ENCODE measurements at regions not wholly inside any gene's neighbourhood (a gene's known extent, or its start where the extent isn't known, plus 50 kb on each side); places are given as distances from the start of the nearest gene placed in this dataset.

DNA sequence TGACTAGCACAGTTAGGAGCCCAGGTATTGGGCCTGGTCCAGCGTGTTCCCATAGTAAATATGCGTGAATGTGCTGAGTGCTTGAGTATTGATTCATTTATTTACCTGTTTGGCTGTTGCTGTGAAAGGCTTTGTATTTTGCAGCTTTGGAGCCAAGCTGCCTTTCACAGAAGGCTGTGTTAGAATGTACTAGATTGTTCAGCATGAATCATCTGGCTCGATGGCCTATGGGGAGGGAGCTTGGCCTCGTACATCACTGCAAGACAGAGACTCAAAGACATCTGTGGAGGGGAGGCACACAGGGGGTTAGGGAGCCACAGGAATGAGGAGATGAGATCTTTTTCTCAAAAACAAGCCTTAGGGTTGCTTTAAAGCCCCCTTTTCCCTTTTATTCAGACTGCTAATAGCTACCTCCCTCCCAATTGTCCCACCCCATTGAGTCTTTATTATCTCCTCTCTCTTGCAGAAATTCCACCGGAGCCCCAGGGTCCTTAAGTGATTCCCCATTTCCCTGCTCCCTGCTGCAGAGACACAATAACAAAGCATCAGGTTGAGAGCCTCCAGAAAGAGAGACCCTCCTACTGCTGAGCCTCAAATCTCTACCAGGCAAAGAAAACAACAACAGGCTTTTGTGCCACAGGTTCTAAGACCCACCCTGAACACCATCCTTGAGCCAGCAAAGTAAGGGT lies 307.2 kb downstream of the ABCC12 start:
- no peaks in the 10 kb centered on the region for H3K36me3 ChIP-seq
- no peak for DNase-seq
- TF ChIP-seq POLR2A (IDR thresholded peaks at IDR 0.05) = no peak
- TF ChIP-seq, protein P1, sequence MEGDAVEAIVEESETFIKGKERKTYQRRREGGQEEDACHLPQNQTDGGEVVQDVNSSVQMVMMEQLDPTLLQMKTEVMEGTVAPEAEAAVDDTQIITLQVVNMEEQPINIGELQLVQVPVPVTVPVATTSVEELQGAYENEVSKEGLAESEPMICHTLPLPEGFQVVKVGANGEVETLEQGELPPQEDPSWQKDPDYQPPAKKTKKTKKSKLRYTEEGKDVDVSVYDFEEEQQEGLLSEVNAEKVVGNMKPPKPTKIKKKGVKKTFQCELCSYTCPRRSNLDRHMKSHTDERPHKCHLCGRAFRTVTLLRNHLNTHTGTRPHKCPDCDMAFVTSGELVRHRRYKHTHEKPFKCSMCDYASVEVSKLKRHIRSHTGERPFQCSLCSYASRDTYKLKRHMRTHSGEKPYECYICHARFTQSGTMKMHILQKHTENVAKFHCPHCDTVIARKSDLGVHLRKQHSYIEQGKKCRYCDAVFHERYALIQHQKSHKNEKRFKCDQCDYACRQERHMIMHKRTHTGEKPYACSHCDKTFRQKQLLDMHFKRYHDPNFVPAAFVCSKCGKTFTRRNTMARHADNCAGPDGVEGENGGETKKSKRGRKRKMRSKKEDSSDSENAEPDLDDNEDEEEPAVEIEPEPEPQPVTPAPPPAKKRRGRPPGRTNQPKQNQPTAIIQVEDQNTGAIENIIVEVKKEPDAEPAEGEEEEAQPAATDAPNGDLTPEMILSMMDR (IDR thresholded peaks at IDR 0.05) = no peak

DNA sequence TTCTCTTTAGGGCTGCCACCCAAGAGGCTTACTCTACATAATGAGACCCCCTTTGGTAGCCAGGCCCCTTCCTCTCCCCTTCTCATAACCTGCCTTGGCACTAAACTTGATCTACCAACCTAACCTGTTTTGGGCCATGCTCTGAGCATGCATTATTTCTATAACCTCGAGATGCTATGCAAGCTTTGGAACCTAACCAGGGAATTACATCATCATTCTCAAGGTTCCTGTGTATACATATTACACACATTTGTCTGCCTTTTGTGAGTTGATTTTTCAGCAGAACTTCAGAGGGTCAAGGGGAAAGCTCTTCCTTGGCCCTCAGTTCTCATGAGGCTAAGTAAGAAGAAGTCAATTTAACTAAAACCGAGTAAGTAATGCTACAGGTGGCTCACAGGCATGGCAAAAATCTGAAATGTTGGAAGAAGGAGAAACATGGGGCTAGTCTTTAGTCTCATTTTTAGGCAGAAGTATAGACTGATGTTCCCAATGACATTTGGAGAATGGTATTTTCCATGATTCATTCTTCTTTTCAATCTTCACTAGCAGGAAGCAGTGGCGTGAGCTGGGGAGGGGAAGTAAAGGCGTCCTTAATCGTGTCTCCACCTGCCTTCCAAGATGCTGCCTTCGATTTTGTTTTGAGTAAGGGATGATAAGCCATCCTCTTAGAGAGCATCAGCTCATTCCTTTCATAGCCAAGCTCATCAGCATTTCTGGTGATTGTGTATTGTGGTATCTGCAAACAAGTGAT lies 308.4 kb downstream of the ABCC12 start:
- no peak for DNase-seq
- TF ChIP-seq, protein P1 (IDR thresholded peaks at IDR 0.05) = no peak
- no peak for TF ChIP-seq POLR2A (IDR thresholded peaks at IDR 0.05)
- H3K4me1 ChIP-seq = no peaks in the 10 kb centered on the region
- H3K9me3 ChIP-seq = no peaks in the 10 kb centered on the region
- no peaks in the 10 kb centered on the region for H3K27me3 ChIP-seq
- no peak overlapping the region for H3K4me3 ChIP-seq
- no peak overlapping the region for H3K27ac ChIP-seq
- H3K36me3 ChIP-seq = no peaks in the 10 kb centered on the region

More for the DNA sequence above, 307.2 kb downstream of the ABCC12 start:
- peaks cover 0 to 5% (median 0%) of the 10 kb centered on the region in 4 donors for H3K9me3 ChIP-seq
- no peak overlapping the region for H3K4me3 ChIP-seq
- H3K27ac ChIP-seq = no peak overlapping the region
- no peaks in the 10 kb centered on the region for H3K4me1 ChIP-seq
- no peaks in the 10 kb centered on the region for H3K27me3 ChIP-seq

DNA sequence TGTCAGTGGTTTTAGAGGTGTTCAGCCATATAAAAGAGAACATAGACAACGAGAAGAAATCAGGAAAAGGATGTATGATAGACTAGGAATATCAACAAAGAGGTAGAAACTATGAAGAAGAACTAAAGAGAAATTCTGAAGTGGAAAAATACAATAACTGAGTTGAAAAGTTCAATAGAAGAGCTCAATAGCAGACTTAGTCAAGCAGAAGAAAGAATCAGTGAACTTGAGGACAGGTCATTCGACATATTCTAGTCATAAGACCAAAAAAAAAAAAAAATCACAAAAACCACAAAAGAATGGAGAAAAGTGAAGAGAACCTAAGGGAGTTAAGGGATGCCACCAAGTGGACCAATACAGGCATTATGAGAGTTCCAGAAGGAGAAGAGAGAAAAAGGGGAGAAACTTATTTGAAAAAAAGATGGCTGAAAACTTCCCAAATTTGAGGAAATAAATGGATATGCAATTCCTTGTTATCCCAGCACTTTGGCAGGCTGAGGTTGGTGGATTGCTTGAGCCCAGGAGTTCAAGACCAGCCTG lies 321.2 kb downstream of the ABCC12 start:
- Histone ChIP-seq H3K4me1 (no peaks in the 10 kb centered on the region), H3K27ac (no peak overlapping the region), H3K36me3 (no peaks in the 10 kb centered on the region), H3K4me3 (no peak overlapping the region), H3K9me3 (peaks cover 0 to 8% (median 1%) of the 10 kb centered on the region in 4 donors), H3K27me3 (no peaks in the 10 kb centered on the region)
- no peak for TF ChIP-seq POLR2A (IDR thresholded peaks at IDR 0.05)
- TF ChIP-seq, protein P1 (IDR thresholded peaks at IDR 0.05) = no peak
- DNase-seq = no peak

DNA sequence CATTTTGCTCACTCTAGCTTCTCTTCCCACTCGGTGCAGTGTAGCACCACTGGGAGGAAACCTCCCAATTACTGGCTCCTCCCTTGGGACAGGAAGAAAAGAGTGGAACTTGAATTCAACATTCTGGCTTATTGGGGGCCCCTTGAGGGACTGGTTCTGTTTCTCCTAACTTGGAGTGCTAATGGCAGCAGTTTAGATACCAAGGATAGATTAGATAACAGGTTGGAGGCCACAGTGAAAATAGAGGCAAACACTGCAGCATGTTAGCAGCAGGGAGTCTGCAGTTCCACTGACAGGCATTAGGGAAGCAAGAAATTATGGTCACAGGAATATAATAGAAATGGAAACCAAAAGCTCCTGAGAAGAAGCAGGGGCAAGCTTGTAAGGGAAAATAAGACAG lies 322.0 kb downstream of the ABCC12 start:
- Histone ChIP-seq H3K9me3 (peaks cover 0 to 8% (median 1%) of the 10 kb centered on the region in 4 donors), H3K4me3 (no peak overlapping the region), H3K4me1 (no peaks in the 10 kb centered on the region), H3K36me3 (no peaks in the 10 kb centered on the region), H3K27ac (no peak overlapping the region), H3K27me3 (no peaks in the 10 kb centered on the region)
- TF ChIP-seq POLR2A (IDR thresholded peaks at IDR 0.05) = no peak
- TF ChIP-seq, protein P1 (IDR thresholded peaks at IDR 0.05) = no peak
- no peak for DNase-seq

DNA sequence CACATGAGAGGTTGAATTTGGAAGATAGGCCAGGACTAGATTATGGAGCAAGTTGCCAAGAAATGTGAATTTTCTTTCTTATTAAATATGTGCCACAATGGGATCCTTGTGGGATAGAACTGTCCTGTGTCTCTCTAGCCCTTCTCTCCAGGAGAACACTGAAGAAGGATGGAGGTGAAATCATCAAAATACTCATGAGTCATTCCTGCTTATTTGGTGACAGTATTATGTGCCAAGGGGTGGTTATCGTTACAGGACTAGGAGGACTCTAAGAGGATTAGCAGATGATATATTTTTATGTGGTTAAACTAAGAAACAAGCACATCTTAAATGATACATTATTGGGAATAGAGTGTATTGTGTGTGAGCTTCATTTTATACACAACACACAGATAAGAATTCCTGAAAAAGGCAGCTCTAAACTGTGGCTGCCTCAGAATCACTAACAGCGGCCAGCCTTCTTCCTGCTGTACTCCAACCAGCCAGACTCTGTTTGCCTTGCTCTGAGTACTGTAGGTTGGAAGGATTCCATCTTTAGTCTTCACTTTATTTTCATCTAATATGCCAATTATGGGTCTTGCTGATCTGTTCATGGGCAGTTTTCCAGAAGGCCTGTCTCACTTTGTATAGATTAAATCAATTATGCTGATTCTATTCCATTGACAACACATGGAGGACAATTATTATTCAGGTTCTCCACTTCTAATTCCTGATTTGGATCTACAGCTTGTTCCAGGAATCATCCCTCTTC lies 325.8 kb downstream of the ABCC12 start:
- no peak for DNase-seq
- Histone ChIP-seq H3K4me3 (no peak overlapping the region), H3K27me3 (no peaks in the 10 kb centered on the region), H3K9me3 (peaks cover 0 to 13% (median 2%) of the 10 kb centered on the region in 4 donors), H3K4me1 (no peaks in the 10 kb centered on the region), H3K36me3 (no peaks in the 10 kb centered on the region), H3K27ac (no peak overlapping the region)
- TF ChIP-seq, protein P1 (IDR thresholded peaks at IDR 0.05) = no peak
- no peak for TF ChIP-seq POLR2A (IDR thresholded peaks at IDR 0.05)
